K562 (cell line): ENCODE measurements at regions not wholly inside any gene's neighbourhood (a gene's known extent, or its start where the extent isn't known, plus 50 kb on each side); places are given as distances from the start of the nearest gene placed in this dataset.
A peak's percentile ranks its signal among the peaks of the same experiment; 100 is the strongest.

Experiments
- CREB5 ChIP-seq: fragments of 250-450 bp; sonication (Bioruptor Pico); IDR thresholded peaks from 2 replicates; pipeline ENCODE4 v1.5.0; 2020; ENCODE audit warnings: mild to moderate bottlenecking
- CUX1 ChIP-seq: fragments of 200-800 bp; sonication (Bioruptor generic); IDR thresholded peaks from 2 replicates; pipeline ENCODE4 v1.6.1; 2016; ENCODE audit warnings: missing genetic modification characterization, missing compliant biosample characterization
- E2F4 ChIP-seq: sonication (generic); formaldehyde crosslinking; IDR thresholded peaks from 2 replicates; pipeline ENCODE4 v1.8.0; 2022; ENCODE audit warnings: mild to moderate bottlenecking, low read depth, missing genetic modification reagents
- FOXJ3 ChIP-seq: sonication (generic); formaldehyde crosslinking; IDR thresholded peaks from 2 replicates; pipeline ENCODE4 v1.4.0; 2020; ENCODE audit warnings: mild to moderate bottlenecking, missing genetic modification reagents
- GATA2 ChIP-seq: sonication (generic); formaldehyde crosslinking; IDR thresholded peaks from 2 replicates; pipeline ENCODE4 v1.4.0; 2020; ENCODE audit warnings: mild to moderate bottlenecking, missing genetic modification reagents
- HDAC6 ChIP-seq: IDR thresholded peaks from 2 replicates; pipeline ENCODE4 v1.6.1; 2012; ENCODE audit warnings: low read depth, mild to moderate bottlenecking, control low read depth, inconsistent platforms, low read length, moderate library complexity
- MEIS2 ChIP-seq: fragments of 450-650 bp; IDR thresholded peaks from 2 replicates; pipeline ENCODE4 v1.6.1; 2014; ENCODE audit warnings: mild to moderate bottlenecking; ENCODE audit not compliant: partially characterized antibody
- NFXL1 ChIP-seq: fragments of 450-650 bp; formaldehyde crosslinking; IDR thresholded peaks from 2 replicates; pipeline ENCODE4 v1.4.0; 2021; ENCODE audit warnings: mild to moderate bottlenecking
- RAD21 ChIP-seq, 2 experiments: fragments of 250-450 bp in 1 of 2; fragments of 450-650 bp in 1 of 2; sonication (Bioruptor Pico) in 1 of 2; formaldehyde crosslinking in 1 of 2; IDR thresholded peaks in 1 of 2; conservative IDR thresholded peaks in 1 of 2; 2 replicates each; pipeline versions ENCODE4 v1.4.0 to v1.8.0; 2020 to 2022; ENCODE audit warnings: mild to moderate bottlenecking in 2 of 2, moderate library complexity in 1 of 2
- RNF2 ChIP-seq: sonication (generic); IDR thresholded peaks from 2 replicates; pipeline ENCODE4 v1.6.1; 2016
- SMAD2 ChIP-seq: fragments of 150-350 bp; IDR thresholded peaks from 2 replicates; pipeline ENCODE4 v1.6.1; 2014; ENCODE audit warnings: low read depth, mild to moderate bottlenecking, low read length
- TFE3 ChIP-seq: fragments of 450-650 bp; formaldehyde crosslinking; IDR thresholded peaks from 2 replicates; pipeline ENCODE4 v1.4.0; 2020; ENCODE audit warnings: mild to moderate bottlenecking, mixed read lengths
- TSHZ1 ChIP-seq: fragments of 250-450 bp; sonication (Bioruptor Pico); IDR thresholded peaks from 2 replicates; pipeline ENCODE4 v1.4.0; 2020; ENCODE audit warnings: mild to moderate bottlenecking, moderate library complexity
- ZNF143 ChIP-seq: sonication (generic); formaldehyde crosslinking; IDR thresholded peaks from 2 replicates; pipeline ENCODE4 v1.9.0; 2022; ENCODE audit warnings: mild to moderate bottlenecking, missing genetic modification reagents
- ZNF232 ChIP-seq: sonication (generic); formaldehyde crosslinking; IDR thresholded peaks from 2 replicates; pipeline ENCODE4 v1.8.0; 2022; ENCODE audit warnings: mild to moderate bottlenecking, missing genetic modification reagents
- ZNF551 ChIP-seq: fragments of 250-450 bp; sonication (Bioruptor Pico); IDR thresholded peaks from 2 replicates; pipeline ENCODE4 v1.5.0; 2021; ENCODE audit warnings: mild to moderate bottlenecking, moderate library complexity

GRCh38 chr6:147017153-147017552 lies 187.1 kb upstream of the STXBP5 start (continued):
- TF ChIP-seq TSHZ1 (no peak), GATA2 (CRISPR knock-in tag) (no peak), ZNF232 (CRISPR knock-in tag) (no peak), NFXL1 (CRISPR knock-in tag) (no peak), E2F4 (CRISPR knock-in tag) (no peak), RNF2 (no peak), ZNF143 (no peak), RAD21 (CRISPR knock-in tag; conservative IDR thresholded peaks at IDR 0.05 in 1 of 2, IDR thresholded peaks at IDR 0.05 in 1 of 2) (peak in 1 of 2 experiments; percentile 30; a peak in 1 of 4 replicates), TFE3 (CRISPR knock-in tag) (no peak), FOXJ3 (no peak), CUX1 (CRISPR knock-in tag) (no peak), CREB5 (CRISPR knock-in tag) (no peak), HDAC6 (no peak), ZNF551 (CRISPR knock-in tag) (no peak), MEIS2 (peak; percentile 15), SMAD2 (no peak)
